ENCODE measurements at regions not wholly inside any gene's neighbourhood (a gene's known extent, or its start where the extent isn't known, plus 50 kb on each side); places are given as distances from the start of the nearest gene placed in this dataset.
A peak's percentile ranks its signal among the peaks of the same experiment; 100 is the strongest.

GRCh38 chr6:48994811-48995210, 468.2 kb downstream of the MMUT start:
- Histone ChIP-seq H4K20me1 (ENCODE audit: control insufficient read depth, insufficient read depth) (no peaks in the 10 kb centered on the region), H3K27me3 (replicated peaks in 1 of 2; ENCODE audit: control insufficient read depth in 2 of 2, insufficient read depth in 2 of 2, low read length in 1 of 2) (no peaks in the 10 kb centered on the region), H3K9me3 (replicated peaks; ENCODE audit: control insufficient read depth, insufficient read depth, low read length) (no peaks in the 10 kb centered on the region), H3K79me2 (ENCODE audit: control insufficient read depth, insufficient read depth, low read length) (no peaks in the 10 kb centered on the region), H3K9ac (ENCODE audit: control insufficient read depth, insufficient read depth, low read length) (no peak overlapping the region), H3K36me3 (ENCODE audit: control insufficient read depth in 2 of 2, insufficient read depth in 2 of 2, low read length in 1 of 2) (no peaks in the 10 kb centered on the region), H3K4me1 (ENCODE audit: control insufficient read depth, insufficient read depth, low read length) (no peaks in the 10 kb centered on the region), H3K4me3 (no peak overlapping the region), H3K27ac (ENCODE audit: control insufficient read depth, insufficient read depth) (no peak overlapping the region), H2AFZ (ENCODE audit: control insufficient read depth, low read depth, low read length) (no peak overlapping the region), H3K4me2 (ENCODE audit: control insufficient read depth, insufficient read depth) (no peak overlapping the region)
- 0% methylated on average over 2 of the region's 2 CpGs for WGBS (ENCODE audit: insufficient coverage, insufficient replicate concordance, low lambda C conversion rate, missing lambda C conversion rate)
- in situ Hi-C loops (cut with MboI): no loop called here
- intact Hi-C loops (cut with micrococcal nuclease; ENCODE audit: unreplicated experiment): no loop called here
- ATAC-seq (peak; percentile 31), DNase-seq (ENCODE audit: low read depth, low spot score) (no peak), FAIRE-seq (no peak)
- POLR2A ChIA-PET: no interaction called here
- RAD21 ChIA-PET (ENCODE audit: unreplicated experiment): no interaction called here
- no TSS peak for BruUV-seq (replicated peaks)
- CTCF ChIA-PET: interaction anchor here (1.6 kb wide), 1 partner anchor 1207 kb away, joined by 3 read pairs; no protein-coding TSS in a partner anchor
- SMC1A ChIA-PET (ENCODE audit: uncharacterized antibody, unreplicated experiment): no interaction called here
- TF ChIP-seq FOXK2 (IDR thresholded peaks at IDR 0.05) (no peak), NFYB (IDR thresholded peaks at IDR 0.05; ENCODE audit: insufficient read depth, low read depth, low read length) (0 out of 2 replicates have a peak, but pooled peaks have one; percentile 13), ATF3 (IDR thresholded peaks at IDR 0.05; ENCODE audit: borderline replicate concordance, extremely low read depth, low read depth, low read length) (no peak)

GRCh38 chr6:48990739-48991138, 472.3 kb downstream of the MMUT start:
- DNase-seq (ENCODE audit: low read depth, low spot score) (no peak), ATAC-seq (no peak; the same call in 2 of the 3 replicates), FAIRE-seq (no peak)
- H3K4me1 ChIP-seq (ENCODE audit: control insufficient read depth, insufficient read depth, low read length): no peaks in the 10 kb centered on the region
- ChIA-PET CTCF (no interaction called here), RAD21 (ENCODE audit: unreplicated experiment) (no interaction called here), POLR2A (no interaction called here), SMC1A (ENCODE audit: uncharacterized antibody, unreplicated experiment) (no interaction called here)
- no peaks in the 10 kb centered on the region for H3K79me2 ChIP-seq (ENCODE audit: control insufficient read depth, insufficient read depth, low read length)
- intact Hi-C loops (cut with micrococcal nuclease; ENCODE audit: unreplicated experiment): no loop called here
- BruUV-seq (replicated peaks): no TSS peak
- no peaks in the 10 kb centered on the region for H3K36me3 ChIP-seq (ENCODE audit: control insufficient read depth in 2 of 2, insufficient read depth in 2 of 2, low read length in 1 of 2)
- no peak overlapping the region for H3K27ac ChIP-seq (ENCODE audit: control insufficient read depth, insufficient read depth)
- H3K4me2 ChIP-seq (ENCODE audit: control insufficient read depth, insufficient read depth): no peak overlapping the region
- H3K4me3 ChIP-seq: no peak overlapping the region
- H4K20me1 ChIP-seq (ENCODE audit: control insufficient read depth, insufficient read depth): no peaks in the 10 kb centered on the region
- no peaks in the 10 kb centered on the region for H3K9me3 ChIP-seq (replicated peaks; ENCODE audit: control insufficient read depth, insufficient read depth, low read length)
- in situ Hi-C loops (cut with MboI): no loop called here
- WGBS (ENCODE audit: insufficient coverage, insufficient replicate concordance, low lambda C conversion rate, missing lambda C conversion rate): 39% methylated on average over 5 of the region's 5 CpGs
- H3K9ac ChIP-seq (ENCODE audit: control insufficient read depth, insufficient read depth, low read length): no peak overlapping the region
- no peak overlapping the region for H2AFZ ChIP-seq (ENCODE audit: control insufficient read depth, low read depth, low read length)
- H3K27me3 ChIP-seq (replicated peaks in 1 of 2; ENCODE audit: control insufficient read depth in 2 of 2, insufficient read depth in 2 of 2, low read length in 1 of 2): no peaks in the 10 kb centered on the region
- no peak for TF ChIP-seq ATF3 (IDR thresholded peaks at IDR 0.05; ENCODE audit: borderline replicate concordance, extremely low read depth, low read depth, low read length)
- TF ChIP-seq SKIL (IDR thresholded peaks at IDR 0.05; ENCODE audit: low read depth, poor library complexity, severe bottlenecking): no peak
- no peak for TF ChIP-seq MXI1 (IDR thresholded peaks at IDR 0.05; ENCODE audit: low read depth, low read length)
- TF ChIP-seq ELK1 (IDR thresholded peaks at IDR 0.05; ENCODE audit: low read depth, low read length): no peak
- TF ChIP-seq IRF4 (IDR thresholded peaks at IDR 0.05; ENCODE audit: low read depth, low read length): no peak
- TF ChIP-seq PKNOX1 (IDR thresholded peaks at IDR 0.05): no peak
- no peak for TF ChIP-seq CHD2 (IDR thresholded peaks at IDR 0.05; ENCODE audit: borderline replicate concordance, low read depth, low read length)
- no peak for TF ChIP-seq SREBF2 (IDR thresholded peaks at IDR 0.05; ENCODE audit: low read length)
- TF ChIP-seq ASH2L (IDR thresholded peaks at IDR 0.05; ENCODE audit: borderline replicate concordance, low read depth): no peak
- no peak for TF ChIP-seq SMAD1 (IDR thresholded peaks at IDR 0.05; ENCODE audit: low read depth, partially characterized antibody)

Measured in GM12878 (cell line).